BJ (cell line): ENCODE measurements at regions not wholly inside any gene's neighbourhood (a gene's known extent, or its start where the extent isn't known, plus 50 kb on each side); places are given as distances from the start of the nearest gene placed in this dataset.

Source experiments
- CTCF ChIA-PET: fragments of 350-600 bp; formaldehyde crosslinking; extraction: SDS; loops from one replicate; lab custom pipeline; 2021; ENCODE audit warnings: antibody characterized with exemption, inconsistent platforms; lab: Yijun Ruan, JAX
- POLR2A ChIA-PET: fragments of 300-600 bp; sonication (Branson Sonifier 250); formaldehyde crosslinking; extraction: SDS; loops from one replicate; lab custom pipeline; 2021; ENCODE audit warnings: antibody characterized with exemption; lab: Charles Lee
- DNase-seq: peaks from one replicate; pipeline ENCODE4 v3.0.0-alpha.2; 2011; ENCODE audit warnings: low read depth
- H3K27me3 ChIP-seq: 2 replicates; pipeline ENCODE4 v1.6.0; 2011; ENCODE audit warnings: low read length; ENCODE audit not compliant: control insufficient read depth, insufficient read depth
- H3K36me3 ChIP-seq: 2 replicates; pipeline ENCODE4 v1.5.1; 2011; ENCODE audit warnings: low read length; ENCODE audit not compliant: control insufficient read depth, insufficient read depth
- H3K4me3 ChIP-seq: 2 replicates; pipeline ENCODE4 v1.5.1; 2011; ENCODE audit warnings: low read depth, mild to moderate bottlenecking, control low read depth, low read length
- CTCF ChIP-seq: IDR thresholded peaks from 2 replicates; pipeline ENCODE4 v1.5.1; 2011; ENCODE audit warnings: low read depth, mild to moderate bottlenecking, control low read depth, inconsistent platforms, low read length, moderate library complexity; ENCODE audit not compliant: insufficient read depth

- DNase-seq = no peak
- no peaks in the 10 kb centered on the region for H3K27me3 ChIP-seq
- CTCF ChIA-PET = interaction anchor here (0.6 to 1.1 kb wide), 4 partner anchors 9 to 906 kb away, joined by 3 to 4 read pairs (median 4); no protein-coding TSS in a partner anchor
- TF ChIP-seq CTCF = no peak
- POLR2A ChIA-PET = no interaction called here
- no peaks in the 10 kb centered on the region for H3K36me3 ChIP-seq
- no peak overlapping the region for H3K4me3 ChIP-seq
Measured at GRCh38 chr5:111840036-111840674, 83.2 kb upstream of the NREP start.

GRCh38 chr5:111839438-111839837, 82.4 kb upstream of the NREP start:
- DNase-seq = no peak
- TF ChIP-seq CTCF = no peak
- H3K27me3 ChIP-seq = no peaks in the 10 kb centered on the region
- POLR2A ChIA-PET = no interaction called here
- no peak overlapping the region for H3K4me3 ChIP-seq
- no peaks in the 10 kb centered on the region for H3K36me3 ChIP-seq
- CTCF ChIA-PET = interaction anchor here (0.6 kb wide), 1 partner anchor 906 kb away, joined by 3 read pairs; no protein-coding TSS in a partner anchor

DNA sequence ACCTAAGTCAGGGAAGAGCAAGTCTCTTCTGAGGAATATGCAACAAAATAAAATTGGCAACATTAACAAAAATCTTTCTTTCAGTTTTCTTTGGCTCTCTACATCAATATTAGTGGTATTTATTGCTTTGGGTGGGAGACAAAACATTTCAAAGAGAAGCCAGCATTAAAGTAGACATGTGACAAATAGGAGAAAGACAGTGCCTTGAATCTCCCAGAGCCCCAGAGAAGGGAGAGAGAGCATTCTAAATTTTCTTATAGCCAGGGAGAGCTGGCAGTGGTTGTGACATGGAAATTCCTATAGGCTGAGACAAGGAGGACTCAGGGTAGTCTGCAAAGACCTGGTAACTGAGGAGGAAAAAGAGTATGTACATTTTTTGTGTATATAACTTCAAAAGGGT, 79.4 kb upstream of the NREP start:
- Histone ChIP-seq H3K27me3 (no peaks in the 10 kb centered on the region), H3K36me3 (no peaks in the 10 kb centered on the region), H3K4me3 (no peak overlapping the region)
- TF ChIP-seq CTCF = no peak
- no peak for DNase-seq
- ChIA-PET POLR2A (no interaction called here), CTCF (no interaction called here)

DNA sequence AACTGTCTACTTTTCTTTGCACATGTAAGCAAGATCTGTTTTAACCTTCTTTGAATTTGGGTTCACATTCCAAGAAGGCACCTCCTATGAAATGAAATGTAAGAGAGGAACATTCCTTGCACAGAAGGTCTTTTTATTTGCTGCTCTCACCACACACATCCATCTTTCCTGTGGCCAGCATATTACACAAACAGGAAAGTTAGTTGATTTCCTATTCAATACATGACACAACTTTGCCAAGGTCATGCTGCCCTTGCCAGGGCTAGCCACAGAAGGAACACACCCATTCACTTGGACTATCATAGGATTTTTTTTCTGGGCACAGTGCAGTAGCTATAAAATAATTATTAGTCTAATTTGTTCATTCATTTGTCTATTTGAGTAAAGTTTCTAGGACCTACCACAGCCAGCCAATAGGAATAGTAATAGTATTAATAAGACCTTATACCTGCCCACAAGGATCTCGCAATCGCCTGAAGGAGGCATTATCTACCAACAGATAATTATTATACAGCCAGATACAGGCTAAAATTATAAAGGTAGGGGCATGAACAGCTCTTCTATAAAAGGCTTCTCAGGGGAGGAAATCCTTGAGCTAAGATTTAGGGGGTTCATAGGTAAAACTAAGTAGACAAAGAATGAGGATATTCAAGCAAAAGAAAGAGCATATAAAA, 78.1 kb upstream of the NREP start:
- Histone ChIP-seq H3K27me3 (no peaks in the 10 kb centered on the region), H3K36me3 (no peaks in the 10 kb centered on the region), H3K4me3 (no peak overlapping the region)
- ChIA-PET POLR2A (no interaction called here), CTCF (interaction anchor here (1.2 kb wide), 1 partner anchor 14 kb away, joined by 3 read pairs; no protein-coding TSS in a partner anchor)
- no peak for TF ChIP-seq CTCF
- no peak for DNase-seq

GRCh38 chr5:111830333-111830732, 73.3 kb upstream of the NREP start:
- no peaks in the 10 kb centered on the region for H3K27me3 ChIP-seq
- TF ChIP-seq CTCF = no peak
- H3K4me3 ChIP-seq = no peak overlapping the region
- H3K36me3 ChIP-seq = no peaks in the 10 kb centered on the region
- ChIA-PET POLR2A (no interaction called here), CTCF (interaction anchor here (1.1 kb wide), 2 partner anchors 10 to 280 kb away, joined by 3 to 5 read pairs; no protein-coding TSS in a partner anchor)
- no peak for DNase-seq
